ENCODE measurements at regions not wholly inside any gene's neighbourhood (a gene's known extent, or its start where the extent isn't known, plus 50 kb on each side); places are given as distances from the start of the nearest gene placed in this dataset.

DNA sequence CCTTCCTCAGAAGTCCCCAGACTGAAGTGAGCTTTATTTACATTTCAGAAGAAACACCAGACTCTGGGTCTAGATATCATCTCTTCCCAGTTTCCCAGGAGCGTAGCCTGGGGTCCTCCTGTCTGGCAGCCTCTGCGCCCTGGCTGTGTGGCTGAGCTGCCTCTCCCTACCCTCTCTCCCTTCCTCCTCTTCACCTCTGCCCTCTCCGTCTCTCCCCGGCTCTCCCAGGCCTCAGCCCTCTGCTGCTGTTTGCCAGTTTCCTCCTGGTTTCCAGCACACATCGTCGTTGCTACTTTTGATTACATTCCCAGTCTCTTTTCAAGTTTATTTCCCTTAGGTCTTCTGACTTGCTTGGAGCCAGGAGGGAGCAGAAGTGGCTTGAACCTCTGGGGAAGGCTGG, 91.1 kb upstream of the DISP3 start:
- no peaks in the 10 kb centered on the region for H3K36me3 ChIP-seq (replicated peaks; ENCODE audit: insufficient read depth, low read length)
- H3K9me2 ChIP-seq (replicated peaks; ENCODE audit: insufficient read depth, low read length) = no peaks in the 10 kb centered on the region
- H3K79me2 ChIP-seq (ENCODE audit: low read length) = no peaks in the 10 kb centered on the region
- H3K27me3 ChIP-seq (replicated peaks; ENCODE audit: insufficient read depth, low read length) = peaks cover 92% of the 10 kb centered on the region
- H3F3A ChIP-seq (ENCODE audit: insufficient read depth, low read length) = no peaks in the 10 kb centered on the region
- no peak overlapping the region for H3K27ac ChIP-seq (ENCODE audit: low read length)
- no peak for TF ChIP-seq EZH2 (optimal IDR thresholded peaks at IDR 0.05; ENCODE audit: low read depth, low read length)
- TF ChIP-seq, protein P1, sequence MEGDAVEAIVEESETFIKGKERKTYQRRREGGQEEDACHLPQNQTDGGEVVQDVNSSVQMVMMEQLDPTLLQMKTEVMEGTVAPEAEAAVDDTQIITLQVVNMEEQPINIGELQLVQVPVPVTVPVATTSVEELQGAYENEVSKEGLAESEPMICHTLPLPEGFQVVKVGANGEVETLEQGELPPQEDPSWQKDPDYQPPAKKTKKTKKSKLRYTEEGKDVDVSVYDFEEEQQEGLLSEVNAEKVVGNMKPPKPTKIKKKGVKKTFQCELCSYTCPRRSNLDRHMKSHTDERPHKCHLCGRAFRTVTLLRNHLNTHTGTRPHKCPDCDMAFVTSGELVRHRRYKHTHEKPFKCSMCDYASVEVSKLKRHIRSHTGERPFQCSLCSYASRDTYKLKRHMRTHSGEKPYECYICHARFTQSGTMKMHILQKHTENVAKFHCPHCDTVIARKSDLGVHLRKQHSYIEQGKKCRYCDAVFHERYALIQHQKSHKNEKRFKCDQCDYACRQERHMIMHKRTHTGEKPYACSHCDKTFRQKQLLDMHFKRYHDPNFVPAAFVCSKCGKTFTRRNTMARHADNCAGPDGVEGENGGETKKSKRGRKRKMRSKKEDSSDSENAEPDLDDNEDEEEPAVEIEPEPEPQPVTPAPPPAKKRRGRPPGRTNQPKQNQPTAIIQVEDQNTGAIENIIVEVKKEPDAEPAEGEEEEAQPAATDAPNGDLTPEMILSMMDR (IDR thresholded peaks at IDR 0.05; ENCODE audit: low read length) = no peak
- no peak for TF ChIP-seq EZH2phosphoT487 (IDR thresholded peaks at IDR 0.05; ENCODE audit: low read length)
- no peaks in the 10 kb centered on the region for H3K9me3 ChIP-seq (replicated peaks; ENCODE audit: insufficient read depth, low read length)
- no peak overlapping the region for H2AFZ ChIP-seq (ENCODE audit: low read length)
- H3K4me1 ChIP-seq (ENCODE audit: low read length) = no peaks in the 10 kb centered on the region
- no peak for DNase-seq
- no peak overlapping the region for H3K4me3 ChIP-seq (ENCODE audit: low read length)
- H3K9ac ChIP-seq (ENCODE audit: low read length) = no peak overlapping the region
- H3K4me2 ChIP-seq (ENCODE audit: low read depth, low read length) = no peak overlapping the region
- H4K20me1 ChIP-seq (ENCODE audit: insufficient read depth, low read length) = no peaks in the 10 kb centered on the region

DNA sequence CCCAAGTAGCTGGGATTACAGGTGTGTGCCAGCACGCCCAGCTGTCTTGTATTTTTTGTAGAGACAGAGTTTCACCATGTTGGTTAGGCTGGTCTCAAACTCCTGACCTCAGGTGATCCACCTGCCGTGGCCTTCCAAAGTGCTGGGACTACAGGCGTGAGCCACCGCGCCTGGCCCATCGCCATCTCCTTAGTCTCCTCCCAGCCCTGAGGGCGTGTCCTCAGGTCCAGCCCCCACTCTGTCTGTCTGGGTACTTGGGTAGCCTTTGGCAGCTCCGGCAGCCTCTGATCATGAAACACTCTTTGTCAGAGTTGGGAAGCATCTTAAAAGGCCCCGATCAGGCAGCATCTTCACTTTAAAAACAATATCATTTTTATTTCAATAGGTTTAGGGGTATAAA, 90.3 kb upstream of the DISP3 start:
- Histone ChIP-seq H3K9me2 (replicated peaks; ENCODE audit: insufficient read depth, low read length) (no peaks in the 10 kb centered on the region), H3K27ac (ENCODE audit: low read length) (no peak overlapping the region), H3K4me2 (ENCODE audit: low read depth, low read length) (no peak overlapping the region), H3K9ac (ENCODE audit: low read length) (no peak overlapping the region), H4K20me1 (ENCODE audit: insufficient read depth, low read length) (no peaks in the 10 kb centered on the region), H3K4me1 (ENCODE audit: low read length) (no peaks in the 10 kb centered on the region), H3K79me2 (ENCODE audit: low read length) (no peaks in the 10 kb centered on the region), H3K27me3 (replicated peaks; ENCODE audit: insufficient read depth, low read length) (peaks cover 90% of the 10 kb centered on the region), H3K9me3 (replicated peaks; ENCODE audit: insufficient read depth, low read length) (no peaks in the 10 kb centered on the region), H3K4me3 (ENCODE audit: low read length) (no peak overlapping the region), H3K36me3 (replicated peaks; ENCODE audit: insufficient read depth, low read length) (no peaks in the 10 kb centered on the region), H3F3A (ENCODE audit: insufficient read depth, low read length) (no peaks in the 10 kb centered on the region), H2AFZ (ENCODE audit: low read length) (no peak overlapping the region)
- no peak for DNase-seq
- no peak for TF ChIP-seq EZH2 (optimal IDR thresholded peaks at IDR 0.05; ENCODE audit: low read depth, low read length)
- no peak for TF ChIP-seq EZH2phosphoT487 (IDR thresholded peaks at IDR 0.05; ENCODE audit: low read length)
- TF ChIP-seq, protein P1 (IDR thresholded peaks at IDR 0.05; ENCODE audit: low read length) = no peak

DNA sequence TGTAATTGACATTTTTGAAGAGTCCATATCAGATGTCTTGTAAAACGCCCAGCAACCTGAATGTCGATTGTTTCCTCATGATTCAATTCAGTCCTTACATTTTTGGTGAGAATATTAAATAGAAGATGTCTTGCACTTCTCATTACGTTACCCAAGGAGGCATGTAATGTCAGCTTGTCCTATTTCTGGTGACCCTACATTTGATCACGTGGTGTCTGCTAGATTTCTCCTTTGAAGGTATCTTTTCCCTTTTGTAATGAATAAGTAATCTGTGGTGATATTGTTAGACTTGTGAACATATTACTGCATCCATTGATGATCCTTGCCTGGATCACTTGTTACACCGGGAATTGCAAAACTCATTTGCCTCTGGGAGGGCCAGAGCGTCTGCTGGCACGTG, 87.6 kb upstream of the DISP3 start:
- H3K27ac ChIP-seq (ENCODE audit: low read length) = no peak overlapping the region
- H3K9ac ChIP-seq (ENCODE audit: low read length) = no peak overlapping the region
- no peak for DNase-seq
- TF ChIP-seq EZH2phosphoT487 (IDR thresholded peaks at IDR 0.05; ENCODE audit: low read length) (no peak), EZH2 (optimal IDR thresholded peaks at IDR 0.05; ENCODE audit: low read depth, low read length) (no peak)
- TF ChIP-seq, protein P1 (IDR thresholded peaks at IDR 0.05; ENCODE audit: low read length) = no peak
- H4K20me1 ChIP-seq (ENCODE audit: insufficient read depth, low read length) = no peaks in the 10 kb centered on the region
- H3K27me3 ChIP-seq (replicated peaks; ENCODE audit: insufficient read depth, low read length) = peaks cover 91% of the 10 kb centered on the region
- H3K4me2 ChIP-seq (ENCODE audit: low read depth, low read length) = no peak overlapping the region
- H3K4me3 ChIP-seq (ENCODE audit: low read length) = no peak overlapping the region
- H3K36me3 ChIP-seq (replicated peaks; ENCODE audit: insufficient read depth, low read length) = no peaks in the 10 kb centered on the region
- no peaks in the 10 kb centered on the region for H3F3A ChIP-seq (ENCODE audit: insufficient read depth, low read length)
- H3K9me3 ChIP-seq (replicated peaks; ENCODE audit: insufficient read depth, low read length) = no peaks in the 10 kb centered on the region
- no peaks in the 10 kb centered on the region for H3K4me1 ChIP-seq (ENCODE audit: low read length)
- H3K9me2 ChIP-seq (replicated peaks; ENCODE audit: insufficient read depth, low read length) = no peaks in the 10 kb centered on the region
- H3K79me2 ChIP-seq (ENCODE audit: low read length) = no peaks in the 10 kb centered on the region
- no peak overlapping the region for H2AFZ ChIP-seq (ENCODE audit: low read length)

All from MM.1S (cell line).